Islet of Langerhans (tissue), 1 donor: ENCODE measurements at regions not wholly inside any gene's neighbourhood (a gene's known extent, or its start where the extent isn't known, plus 50 kb on each side); places are given as distances from the start of the nearest gene placed in this dataset.
"Not testable (repeated sequence)": the region's sequence is repeated elsewhere in the genome, so short reads cannot be mapped to it uniquely, and the experiment has no call there.

Experiments
- FAIRE-seq: peaks from one replicate; lab custom pipeline; 2011; peaks lifted over from hg19 to GRCh38; lab: Jason Lieb, UNC

DNA sequence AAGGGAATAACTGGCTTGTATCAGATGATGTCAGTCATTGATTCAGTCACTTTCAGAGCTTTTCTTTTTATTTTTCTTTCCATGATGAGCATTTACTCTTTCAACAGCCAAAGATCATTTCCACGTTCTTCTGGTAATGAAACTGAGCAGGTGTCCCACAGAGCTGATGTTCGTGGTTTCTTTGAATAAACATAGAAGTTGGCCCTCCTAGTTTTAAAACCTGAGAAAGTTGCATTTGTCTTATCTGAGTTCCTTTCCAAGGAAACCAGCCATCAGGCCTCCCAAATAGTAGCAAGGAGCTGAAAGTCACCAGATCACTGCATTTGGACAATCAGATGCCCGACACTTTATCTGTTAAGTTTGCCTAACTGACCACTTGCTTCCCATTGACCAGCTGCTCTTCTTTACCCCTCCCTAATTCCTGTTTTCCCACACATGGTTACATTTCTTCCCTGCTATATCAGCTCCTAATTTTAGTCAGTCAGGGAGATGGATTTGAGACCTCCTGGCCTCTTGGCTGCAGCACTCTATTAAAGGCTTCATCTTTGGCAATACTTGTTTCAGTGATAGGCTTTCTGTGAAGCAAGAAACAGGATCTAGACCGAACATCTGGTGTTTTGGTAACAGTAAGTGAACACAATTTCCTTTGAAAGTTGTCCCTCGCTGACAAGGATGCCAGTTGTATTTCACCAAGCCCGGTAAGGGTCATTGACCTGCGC is 420.8 kb downstream of the CHSY3 start:
- no peak for FAIRE-seq

DNA sequence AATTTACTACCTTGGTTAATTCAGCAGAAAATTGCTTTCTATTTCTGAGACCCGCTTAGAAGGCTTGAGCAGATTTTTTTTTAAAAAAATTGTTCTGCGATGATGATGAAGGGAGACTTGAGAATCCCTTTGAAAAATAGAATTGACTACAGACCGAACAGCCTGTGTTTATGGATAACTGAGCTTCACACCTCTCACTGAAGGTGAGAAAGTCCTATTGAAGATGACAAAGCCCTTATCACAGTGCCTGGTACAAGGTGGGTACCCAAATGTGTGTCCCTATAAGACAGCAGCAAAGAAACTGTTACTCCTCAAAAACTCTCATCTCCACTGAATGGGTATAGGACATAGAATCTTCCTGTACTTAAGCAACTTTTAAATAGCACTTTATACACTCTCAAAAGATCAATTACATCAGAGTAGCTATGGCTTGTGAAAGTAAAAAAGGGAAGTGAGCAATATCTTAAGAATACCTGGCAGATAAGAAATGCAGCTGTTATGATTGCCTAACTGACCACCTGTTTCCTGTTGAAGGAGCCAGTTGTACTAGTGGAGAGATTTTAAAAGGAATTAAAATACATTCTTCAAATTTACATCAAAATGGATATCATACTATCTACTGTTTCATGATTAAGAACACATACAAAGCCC is 419.7 kb downstream of the CHSY3 start:
- FAIRE-seq, result no peak

DNA sequence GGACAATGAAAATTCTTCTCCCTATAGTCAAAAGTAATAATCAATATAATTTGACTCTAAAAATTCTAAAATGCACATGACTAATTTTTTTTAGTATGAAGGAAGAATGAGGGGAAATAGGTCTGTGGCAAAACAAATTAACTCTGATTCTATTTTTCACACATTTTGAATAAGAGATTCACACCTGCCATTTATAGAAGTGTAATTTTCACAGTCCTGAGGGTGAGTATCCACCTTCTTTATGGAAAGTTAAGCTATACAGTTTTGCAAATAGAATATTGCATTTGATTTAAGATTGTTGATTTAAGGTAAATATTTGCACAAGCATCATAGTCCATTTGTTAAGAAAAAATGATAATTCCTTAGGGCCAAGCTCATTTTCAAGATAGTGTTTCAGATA is 417.7 kb downstream of the CHSY3 start:
- no peak for FAIRE-seq

DNA sequence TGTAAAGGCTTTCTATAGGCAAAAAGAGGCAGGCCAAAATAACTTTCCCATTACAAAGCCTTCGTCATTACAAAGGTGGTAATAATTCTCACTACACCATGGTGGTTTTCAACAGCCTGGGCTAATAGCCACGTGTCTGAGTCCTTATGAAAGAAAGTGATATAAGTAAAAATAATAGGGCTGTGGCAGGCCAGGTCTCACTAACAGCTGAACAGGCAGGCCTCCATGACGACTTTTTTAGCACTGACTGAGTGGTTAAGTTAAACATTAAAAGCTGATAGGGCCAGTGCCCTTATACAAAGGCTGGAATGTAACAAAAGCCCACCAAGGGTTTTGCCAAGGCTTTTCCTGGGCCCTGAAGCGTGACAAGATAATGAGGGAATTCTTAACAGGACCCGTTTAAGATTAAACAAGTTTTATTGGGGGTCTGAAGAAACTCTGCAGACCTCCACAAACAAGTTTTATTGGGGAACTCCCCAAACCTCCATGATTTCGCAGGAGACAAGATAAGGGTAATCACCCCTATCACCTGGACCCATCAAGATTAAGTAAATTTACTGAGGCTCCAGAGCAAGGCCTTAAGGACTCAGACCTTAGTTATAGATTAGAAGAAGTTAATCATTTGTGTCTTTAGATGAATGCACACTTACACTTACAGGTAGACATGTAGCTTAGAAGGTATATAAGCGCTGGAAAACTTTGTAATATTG is 412.9 kb downstream of the CHSY3 start:
- no peak for FAIRE-seq

DNA sequence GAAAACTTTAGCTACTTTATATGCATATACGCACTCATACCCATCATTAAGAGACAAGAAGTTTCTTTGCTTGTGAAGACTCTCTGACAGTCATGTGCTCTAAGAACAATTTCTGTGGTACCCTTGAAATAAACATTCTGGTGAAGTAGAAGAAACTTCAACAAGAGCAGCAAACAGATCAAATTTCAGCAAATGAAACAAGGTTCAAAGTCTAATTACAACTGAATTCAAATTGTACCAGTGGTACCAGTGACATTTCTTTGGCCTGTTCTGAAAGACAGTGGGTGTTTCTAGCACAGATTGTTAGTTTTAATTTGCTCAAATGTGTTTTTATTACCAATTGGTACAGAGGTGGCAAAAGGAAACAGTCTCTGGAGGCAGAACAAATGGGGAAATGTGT is 391.0 kb downstream of the CHSY3 start:
- no peak for FAIRE-seq

DNA sequence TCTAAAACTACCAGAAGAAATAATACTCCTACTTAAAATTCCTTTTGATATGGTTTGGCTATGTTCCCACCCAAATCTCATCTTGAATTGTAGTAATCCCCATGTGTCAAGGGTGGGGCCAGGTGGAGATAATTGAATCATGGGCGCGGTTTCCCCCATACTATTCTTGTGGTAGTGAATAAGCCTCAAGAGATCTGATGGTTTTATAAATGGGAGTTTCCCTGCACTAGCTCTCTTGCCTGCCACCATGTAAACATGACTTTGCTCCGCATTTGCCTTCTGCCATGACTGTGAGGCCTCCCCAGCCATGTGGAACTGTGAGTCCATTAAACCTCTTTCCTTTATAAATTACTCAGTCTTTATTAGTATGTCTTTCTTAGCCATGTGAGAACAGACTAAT is 390.5 kb downstream of the CHSY3 start:
- FAIRE-seq, result not testable (repeated sequence)

- FAIRE-seq, result no peak
Observed at GRCh38 chr5:130290219-130290618, 386.0 kb downstream of the CHSY3 start.

GRCh38 chr5:130289132-130290088 is 385.1 kb downstream of the CHSY3 start:
- FAIRE-seq, result no peak

- no peak for FAIRE-seq
Observed at GRCh38 chr5:130287438-130287837, 383.2 kb downstream of the CHSY3 start.

- no peak for FAIRE-seq
Observed at GRCh38 chr5:130286971-130287370, 382.7 kb downstream of the CHSY3 start.

GRCh38 chr5:130282049-130282448 is 377.8 kb downstream of the CHSY3 start:
- no peak for FAIRE-seq

DNA sequence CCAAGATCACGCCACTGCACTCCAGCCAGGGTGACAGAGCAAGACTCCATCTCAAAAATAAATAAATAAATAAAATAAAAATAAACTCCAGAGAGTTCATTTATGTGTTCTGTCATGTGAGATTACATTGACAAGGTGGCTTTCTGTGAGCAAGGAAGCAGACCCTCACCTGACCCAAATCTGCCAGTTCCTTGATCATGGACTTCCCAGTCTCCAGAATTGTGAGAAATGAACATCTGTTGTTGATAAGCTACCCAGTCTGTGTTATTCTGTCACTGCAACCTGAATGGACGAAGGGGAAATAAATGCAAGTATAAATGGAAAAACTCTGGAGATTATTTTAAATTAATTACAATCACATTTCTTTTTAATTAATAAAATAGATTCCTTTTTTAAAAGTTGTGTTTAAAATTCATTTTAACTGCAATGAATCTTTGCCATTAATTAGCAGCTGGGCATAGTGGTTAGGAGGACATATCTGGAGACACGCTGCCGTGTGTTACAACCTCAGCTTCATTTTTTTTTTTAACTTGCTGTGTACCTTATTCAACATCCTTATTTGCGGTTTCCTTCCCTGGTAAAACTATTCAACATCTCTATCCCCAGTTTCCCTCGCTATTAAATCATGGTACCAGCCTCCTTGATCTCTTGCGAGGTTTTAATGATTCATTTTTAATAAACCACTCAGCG is 376.4 kb downstream of the CHSY3 start:
- FAIRE-seq, result no peak

- no peak for FAIRE-seq
Observed at GRCh38 chr5:130279386-130279785, 375.1 kb downstream of the CHSY3 start.

DNA sequence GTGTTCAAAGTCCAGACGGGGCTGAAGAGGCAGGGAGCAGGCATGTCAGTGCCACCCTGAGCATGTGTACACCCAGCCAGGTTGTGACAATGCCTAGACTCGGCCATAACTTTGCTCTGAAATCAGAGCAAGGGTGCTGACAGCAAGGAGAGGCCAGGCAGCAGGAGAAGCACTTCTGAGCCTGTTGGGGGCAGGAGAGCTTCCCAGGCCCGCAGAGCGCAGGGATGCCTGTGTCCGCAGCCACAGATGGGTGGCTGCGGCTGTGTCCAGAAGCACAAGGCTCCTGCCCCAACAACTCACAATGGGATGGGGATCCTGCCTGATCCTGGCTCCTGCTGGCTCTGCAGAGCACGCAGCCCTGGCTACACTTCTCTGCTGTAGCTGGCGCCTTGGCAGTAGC is 373.9 kb downstream of the CHSY3 start:
- no peak for FAIRE-seq

DNA sequence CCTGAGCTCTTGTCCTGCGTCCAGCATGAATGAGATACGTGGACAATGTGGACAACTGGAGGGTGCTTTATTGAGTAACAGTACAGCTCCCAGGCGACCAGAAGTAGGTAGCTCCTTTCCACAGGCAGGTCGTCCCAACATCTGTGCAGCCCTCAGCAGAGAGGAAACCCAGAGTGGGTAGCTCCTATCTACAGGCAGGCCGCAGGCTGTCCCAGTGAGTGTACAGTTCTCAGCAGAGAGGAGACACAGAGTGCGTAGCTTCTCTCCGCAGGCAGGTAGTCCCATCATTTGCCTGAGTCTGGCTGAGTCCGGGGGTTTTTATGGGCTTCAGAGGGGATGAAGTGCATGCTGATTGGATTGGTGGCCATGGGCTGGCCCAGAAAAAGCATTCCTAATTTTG is 373.3 kb downstream of the CHSY3 start:
- no peak for FAIRE-seq

DNA sequence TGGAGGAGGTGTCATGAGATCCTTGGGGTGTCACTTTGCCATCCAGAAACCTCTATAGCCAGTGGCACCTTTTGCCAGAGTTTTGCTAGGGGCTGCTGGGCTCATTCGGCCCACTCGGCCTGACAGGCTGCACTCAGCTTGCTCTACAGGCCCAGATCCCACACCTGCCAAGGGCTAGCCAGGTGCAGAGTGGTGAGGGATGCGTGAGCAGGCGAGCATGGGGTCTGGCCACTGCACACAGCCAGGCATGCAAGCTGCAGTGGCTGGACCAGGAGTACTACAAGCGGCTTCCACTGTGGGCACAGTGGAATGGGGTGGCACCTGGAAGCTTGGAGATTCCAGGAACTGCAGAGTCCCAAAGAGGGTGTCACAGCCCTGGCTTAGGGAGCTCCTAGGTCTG is 372.7 kb downstream of the CHSY3 start:
- no peak for FAIRE-seq

- FAIRE-seq, result no peak
Observed at GRCh38 chr5:130272837-130273236, 368.6 kb downstream of the CHSY3 start.

DNA sequence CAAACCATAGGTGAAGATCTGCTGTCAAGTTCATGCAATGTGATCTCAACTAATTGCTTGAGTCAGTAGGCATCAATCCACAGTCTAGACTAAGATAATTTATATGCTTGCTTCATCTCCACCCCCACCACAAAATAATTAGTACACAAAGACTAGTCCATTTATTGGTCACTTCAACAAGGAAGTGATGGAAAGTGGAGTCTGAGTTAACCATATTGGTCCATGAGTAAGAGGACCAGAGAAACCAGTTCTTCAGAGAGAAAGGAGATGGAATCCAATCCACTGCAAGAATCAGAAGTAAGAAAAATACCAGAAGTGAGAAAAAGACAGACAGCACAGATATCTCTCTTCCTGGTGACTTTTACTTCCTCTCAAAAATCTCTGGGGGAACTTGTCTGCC is 366.5 kb downstream of the CHSY3 start:
- FAIRE-seq, result no peak

DNA sequence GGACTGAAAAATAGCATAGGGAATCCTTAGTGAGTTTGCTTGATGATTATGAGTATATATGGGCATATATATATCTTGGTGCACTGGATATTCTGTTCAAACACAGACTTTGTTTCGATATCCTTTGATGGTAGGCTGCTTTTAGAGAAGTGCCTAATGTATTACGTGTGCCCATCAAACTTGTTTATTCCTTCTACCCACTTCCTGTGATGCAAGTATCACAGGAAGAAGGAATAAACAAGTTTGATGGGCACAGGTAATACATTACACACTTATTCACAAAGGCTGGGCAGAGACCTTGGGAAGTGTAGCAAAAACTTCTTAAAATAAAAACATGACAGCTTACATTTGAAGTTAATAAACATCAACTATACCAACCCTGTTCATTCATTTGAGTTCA is 364.2 kb downstream of the CHSY3 start:
- FAIRE-seq, result no peak

- FAIRE-seq, result no peak
Observed at GRCh38 chr5:130267926-130268325, 363.7 kb downstream of the CHSY3 start.

- no peak for FAIRE-seq
Observed at GRCh38 chr5:130260481-130260880, 356.2 kb downstream of the CHSY3 start.

GRCh38 chr5:130251931-130252330 is 347.7 kb downstream of the CHSY3 start:
- no peak for FAIRE-seq
